H1 (cell line): ENCODE measurements at regions not wholly inside any gene's neighbourhood (a gene's known extent, or its start where the extent isn't known, plus 50 kb on each side); places are given as distances from the start of the nearest gene placed in this dataset.

Experiments used
- CTCF ChIA-PET: fragments of 300-600 bp; sonication (Branson Sonifier 250); formaldehyde crosslinking; loops from one replicate; lab custom pipeline; 2021; ENCODE audit not compliant: partially characterized antibody; lab: Charles Lee
- POLR2A ChIA-PET: fragments of 300-600 bp; sonication (Branson Sonifier 250); formaldehyde crosslinking; loops from one replicate; lab custom pipeline; 2021; ENCODE audit warnings: inconsistent platforms; ENCODE audit not compliant: partially characterized antibody; lab: Charles Lee
- DNase-seq, 2 experiments: peaks; one replicate each; pipeline versions ENCODE4 v3.0.0 to v3.0.0-alpha.2; 2010 to 2022; ENCODE audit warnings: low spot score in 2 of 2, low read depth in 1 of 2, mixed read lengths in 1 of 2
- FAIRE-seq: peaks from 2 replicates; lab custom pipeline; 2011; peaks lifted over from hg19 to GRCh38; lab: Jason Lieb, UNC
- H2AFZ ChIP-seq: 2 replicates; pipeline ENCODE4 v1.8.1; 2012; ENCODE audit warnings: low read length, inconsistent platforms
- H2AK5ac ChIP-seq: 2 replicates; pipeline ENCODE4 v1.6.1; 2013; ENCODE audit warnings: low read depth, low read length
- H2BK120ac ChIP-seq: replicated peaks from 2 replicates; pipeline ENCODE3; 2013; ENCODE audit warnings: low read depth, low read length, inconsistent platforms
- H2BK12ac ChIP-seq: 2 replicates; pipeline ENCODE4 v1.6.1; 2013; ENCODE audit warnings: low read depth, low read length
- H2BK15ac ChIP-seq: 2 replicates; pipeline ENCODE4 v1.6.1; 2013; ENCODE audit warnings: low read length
- H2BK20ac ChIP-seq: 2 replicates; pipeline ENCODE4 v1.6.1; 2013; ENCODE audit warnings: low read length
- H2BK5ac ChIP-seq: 2 replicates; pipeline ENCODE4 v1.6.1; 2013; ENCODE audit warnings: low read depth, low read length
- H3K14ac ChIP-seq: 2 replicates; pipeline ENCODE4 v1.6.1; 2013; ENCODE audit warnings: inconsistent platforms; ENCODE audit not compliant: insufficient read length
- H3K18ac ChIP-seq: 2 replicates; pipeline ENCODE4 v1.6.1; 2013; ENCODE audit warnings: low read length; ENCODE audit errors: extremely low read depth
- H3K23ac ChIP-seq: 2 replicates; pipeline ENCODE4 v1.6.1; 2013; ENCODE audit warnings: inconsistent platforms; ENCODE audit not compliant: insufficient read length
- H3K23me2 ChIP-seq: 2 replicates; pipeline ENCODE4 v1.6.1; 2013; ENCODE audit warnings: low read depth, low read length
- H3K27ac ChIP-seq: 2 replicates; pipeline ENCODE4 v1.6.1; 2011; ENCODE audit warnings: low read depth, low read length, inconsistent platforms
- H3K27me3 ChIP-seq, 4 experiments: replicated peaks in 1 of 4; 1 replicate in 1 of 4; 2 replicates in 3 of 4; pipeline versions ENCODE4 v1.6.1 to v1.8.1; 2011 to 2013; ENCODE audit warnings: low read length in 3 of 4, mild to moderate bottlenecking in 3 of 4, inconsistent platforms in 2 of 4, mixed read lengths in 2 of 4, moderate library complexity in 1 of 4; ENCODE audit not compliant: control insufficient read depth in 3 of 4, insufficient read depth in 3 of 4; ENCODE audit errors: extremely low read depth in 1 of 4
- H3K36me3 ChIP-seq, 4 experiments: 2 replicates each; pipeline versions ENCODE4 v1.6.1 to v1.8.1; 2011 to 2013; ENCODE audit warnings: mild to moderate bottlenecking in 4 of 4, low read length in 3 of 4, moderate library complexity in 2 of 4, control low read depth in 1 of 4, inconsistent platforms in 1 of 4; ENCODE audit not compliant: insufficient read depth in 4 of 4, control insufficient read depth in 2 of 4
- H3K4ac ChIP-seq: replicated peaks from 2 replicates; pipeline ENCODE3; 2013; ENCODE audit warnings: low read length, low read depth, mixed read lengths, inconsistent platforms; ENCODE audit not compliant: insufficient read length
- H3K4me1 ChIP-seq, 4 experiments: replicated peaks in 1 of 4; 1 replicate in 1 of 4; 2 replicates in 3 of 4; pipeline versions ENCODE4 v1.6.1 to v1.8.1; 2011 to 2013; ENCODE audit warnings: low read length in 3 of 4, inconsistent platforms in 2 of 4, mixed read lengths in 1 of 4; ENCODE audit not compliant: insufficient read depth in 4 of 4, control insufficient read depth in 3 of 4
- H3K4me2 ChIP-seq, 2 experiments: 2 replicates each; pipeline versions ENCODE4 v1.6.1 to v1.8.1; 2011 to 2013; ENCODE audit warnings: low read depth in 2 of 2, low read length in 2 of 2, control low read depth in 1 of 2, inconsistent platforms in 1 of 2, mild to moderate bottlenecking in 1 of 2; ENCODE audit not compliant: insufficient read depth in 1 of 2
- H3K4me3 ChIP-seq, 4 experiments: fragments of 200-600, 300-600 bp in 1 of 4; sonication (generic), shearing (Covaris generic), sonication (Bioruptor Twin) in 1 of 4; 2 replicates each; pipeline versions ENCODE4 v1.5.1 to v1.8.1; 2011 to 2016; ENCODE audit warnings: low read length in 4 of 4, low read depth in 3 of 4, control low read depth in 2 of 4, inconsistent platforms in 2 of 4, mild to moderate bottlenecking in 2 of 4, mixed read lengths in 1 of 4, moderate library complexity in 1 of 4; ENCODE audit not compliant: insufficient read depth in 2 of 4; ENCODE audit errors: extremely low read depth in 1 of 4
- H3K56ac ChIP-seq: replicated peaks from 2 replicates; pipeline ENCODE3; 2013; ENCODE audit warnings: low read depth, mild to moderate bottlenecking, mixed read lengths, low read length, inconsistent platforms; ENCODE audit not compliant: insufficient read length
- H3K79me1 ChIP-seq: 2 replicates; pipeline ENCODE4 v1.6.1; 2013; ENCODE audit warnings: low read depth, low read length, control low read depth
- H3K79me2 ChIP-seq, 2 experiments: 2 replicates each; pipeline versions ENCODE4 v1.6.1 to v1.8.1; 2012 to 2013; ENCODE audit warnings: low read length in 2 of 2, mild to moderate bottlenecking in 2 of 2, inconsistent platforms in 1 of 2; ENCODE audit not compliant: insufficient read depth in 2 of 2, control insufficient read depth in 1 of 2
- H3K9ac ChIP-seq, 4 experiments: replicated peaks in 1 of 4; 1 replicate in 1 of 4; 2 replicates in 3 of 4; pipeline versions ENCODE4 v1.6.1 to v1.8.1; 2011 to 2013; ENCODE audit warnings: low read depth in 3 of 4, low read length in 3 of 4, control low read depth in 2 of 4, mild to moderate bottlenecking in 2 of 4, moderate library complexity in 2 of 4, inconsistent platforms in 1 of 4; ENCODE audit errors: extremely low read depth in 1 of 4
- H3K9me3 ChIP-seq, 2 experiments: 2 replicates each; pipeline versions ENCODE4 v1.6.1 to v1.8.1; 2012 to 2013; ENCODE audit warnings: mild to moderate bottlenecking in 2 of 2, moderate library complexity in 2 of 2, control low read depth in 1 of 2, inconsistent platforms in 1 of 2, low read depth in 1 of 2, low read length in 1 of 2, mixed read lengths in 1 of 2; ENCODE audit not compliant: insufficient read depth in 2 of 2
- H4K20me1 ChIP-seq, 2 experiments: replicated peaks in 1 of 2; 2 replicates each; pipeline versions ENCODE3 to v1.8.1; 2011 to 2013; ENCODE audit warnings: inconsistent platforms in 2 of 2, low read length in 2 of 2, mild to moderate bottlenecking in 1 of 2; ENCODE audit not compliant: insufficient read depth in 2 of 2, control insufficient read depth in 1 of 2
- H4K5ac ChIP-seq: 2 replicates; pipeline ENCODE4 v1.6.1; 2013; ENCODE audit warnings: low read length, low read depth, mixed read lengths, inconsistent platforms; ENCODE audit not compliant: insufficient read length
- H4K8ac ChIP-seq: 2 replicates; pipeline ENCODE4 v1.8.0; 2013; ENCODE audit warnings: mild to moderate bottlenecking, moderate library complexity, low read length, inconsistent platforms; ENCODE audit not compliant: insufficient read depth; ENCODE audit errors: extremely low read depth
- H4K91ac ChIP-seq: replicated peaks from 2 replicates; pipeline ENCODE3; 2013; ENCODE audit warnings: low read length, mixed read lengths, inconsistent platforms; ENCODE audit not compliant: insufficient read length
- BCL11A ChIP-seq, 2 experiments: IDR thresholded peaks; one replicate each; pipeline ENCODE4 v1.6.1; 2011; ENCODE audit warnings: low read depth in 2 of 2, low read length in 2 of 2, mild to moderate bottlenecking in 2 of 2
- CBX5 ChIP-seq: fragments of 300-800, 300-1000 bp; sonication (generic); IDR thresholded peaks from 2 replicates; pipeline ENCODE4 v1.7.1; 2016; ENCODE audit warnings: antibody characterized with exemption, low read length, low read depth
- EGR1 ChIP-seq: IDR thresholded peaks from 2 replicates; pipeline ENCODE4 v1.6.1; 2011; ENCODE audit warnings: low read depth, low read length, borderline replicate concordance
- JUN ChIP-seq: IDR thresholded peaks from 2 replicates; pipeline ENCODE4 v1.6.1; 2011; ENCODE audit warnings: low read depth, mild to moderate bottlenecking, improper control_type of control experiment, low read length
- JUND ChIP-seq: IDR thresholded peaks from 2 replicates; pipeline ENCODE4 v1.6.1; 2011; ENCODE audit warnings: mild to moderate bottlenecking, improper control_type of control experiment, low read length
- KDM4A ChIP-seq: IDR thresholded peaks from one replicate; pipeline ENCODE4 v1.7.1; 2012; ENCODE audit warnings: low read depth, mild to moderate bottlenecking, moderate library complexity, low read length, inconsistent platforms; ENCODE audit not compliant: severe bottlenecking
- KDM5A ChIP-seq: fragments of 200-600 bp; IDR thresholded peaks from 2 replicates; pipeline ENCODE4 v1.7.1; 2012; ENCODE audit warnings: mild to moderate bottlenecking, low read length, inconsistent platforms, mixed read lengths
- POLR2AphosphoS5 ChIP-seq: IDR thresholded peaks from 2 replicates; pipeline ENCODE4 v1.6.1; 2011; ENCODE audit warnings: low read depth, low read length
- RXRA ChIP-seq: IDR thresholded peaks from 2 replicates; pipeline ENCODE4 v1.6.1; 2011; ENCODE audit warnings: low read depth, mild to moderate bottlenecking, low read length, moderate library complexity; ENCODE audit not compliant: insufficient read depth
- SP1 ChIP-seq: IDR thresholded peaks from 2 replicates; pipeline ENCODE4 v1.6.1; 2011; ENCODE audit warnings: low read depth, low read length
- WGBS, 2 experiments: shearing (Covaris generic) in 1 of 2; methylation state at CpG; one replicate each; pipeline versions ENCODE4 v1.1.6 to v1.1.7; 2013 to 2015; ENCODE audit warnings: low lambda C conversion rate in 2 of 2, mixed read lengths in 2 of 2, inconsistent platforms in 1 of 2, low coverage in 1 of 2, missing lambda C conversion rate in 1 of 2; ENCODE audit not compliant: insufficient replicate concordance in 2 of 2, insufficient coverage in 1 of 2, insufficient read length in 1 of 2; ENCODE audit errors: extremely low coverage in 1 of 2, missing lambda C conversion rate in 1 of 2; 5-methylcytosine and 5-hydroxymethylcytosine counted together

DNA sequence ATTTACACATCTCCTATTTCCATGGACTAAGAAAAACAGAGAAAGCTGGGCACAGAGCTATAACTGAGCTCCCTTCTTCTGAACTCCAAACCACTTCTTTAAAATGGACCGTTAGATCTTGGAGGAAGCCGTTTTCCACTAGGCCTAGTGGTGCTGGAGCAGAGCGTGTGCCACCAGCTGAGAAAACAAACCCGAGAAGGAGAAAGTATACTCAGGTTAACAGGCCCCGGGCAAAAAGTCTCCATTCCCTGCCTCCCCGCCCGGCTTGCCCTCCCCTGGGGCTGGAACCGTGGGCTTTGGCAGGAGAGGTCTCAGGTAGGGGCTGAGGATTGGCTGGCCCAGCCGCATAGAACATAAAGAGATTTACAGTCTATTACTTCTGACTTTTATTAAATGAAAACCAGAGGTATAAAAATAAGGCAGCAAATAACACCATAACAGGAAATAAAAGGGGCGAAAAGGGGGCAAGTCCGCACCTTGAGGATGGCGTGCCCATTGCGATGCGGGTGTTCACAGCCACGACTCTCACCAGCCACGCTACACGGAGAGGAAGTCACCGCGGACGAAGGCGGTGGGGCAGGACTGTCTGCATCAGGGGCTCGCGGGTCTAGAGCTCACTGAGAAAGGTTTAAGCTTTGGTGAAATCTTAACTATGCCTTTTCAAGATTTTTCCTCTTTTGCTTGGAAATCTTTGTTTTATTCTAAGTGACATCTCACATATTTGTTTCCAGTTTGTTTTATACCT lies 191.2 kb upstream of the GMDS start:
- no peak overlapping the region for H3K4ac ChIP-seq
- 96% methylated on average over 23 of the region's 23 CpGs; no CpG with 5 or more reads in 1 of the 2 experiments for WGBS, 2 experiments
- H3K27ac ChIP-seq, result no peak overlapping the region
- H3K4me2 ChIP-seq, result no peak overlapping the region
- no peak overlapping the region for H2BK15ac ChIP-seq
- FAIRE-seq, result no peak
- TF ChIP-seq KDM4A (no peak), EGR1 (no peak), CBX5 (no peak), KDM5A (no peak), JUND (no peak), BCL11A (IDR thresholded peaks at IDR 0.05; ENCODE audit: low read depth in 2 of 2, low read length in 2 of 2) (no peak), POLR2AphosphoS5 (no peak), JUN (no peak), RXRA (no peak), SP1 (no peak)
- H3K14ac ChIP-seq, result no peak overlapping the region
- H3K9ac ChIP-seq, result no peak overlapping the region
- no peak overlapping the region for H2BK5ac ChIP-seq
- no peak overlapping the region for H2AK5ac ChIP-seq
- H3K18ac ChIP-seq, result no peak overlapping the region
- peaks cover 0 to 2% (median 0%) of the 10 kb centered on the region in 4 experiments; a peak in 1 of 7 replicates for H3K4me1 ChIP-seq
- POLR2A ChIA-PET, result no interaction called here
- H3K23ac ChIP-seq, result no peak overlapping the region
- no peak overlapping the region for H2BK20ac ChIP-seq
- H2AFZ ChIP-seq, result no peak overlapping the region
- H4K91ac ChIP-seq, result no peak overlapping the region
- no peaks in the 10 kb centered on the region for H3K79me1 ChIP-seq
- no peaks in the 10 kb centered on the region for H3K9me3 ChIP-seq
- no peak overlapping the region for H2BK120ac ChIP-seq
- DNase-seq, result no peak
- H4K20me1 ChIP-seq, result no peaks in the 10 kb centered on the region
- H3K27me3 ChIP-seq, result no peaks in the 10 kb centered on the region
- no peak overlapping the region for H2BK12ac ChIP-seq
- H4K8ac ChIP-seq, result no peak overlapping the region
- no peaks in the 10 kb centered on the region for H3K23me2 ChIP-seq
- no peaks in the 10 kb centered on the region for H3K36me3 ChIP-seq
- H3K4me3 ChIP-seq, result no peak overlapping the region
- CTCF ChIA-PET, result interaction anchor here (1.3 to 4.9 kb wide), 2 partner anchors 13 to 227 kb away, joined by 6 to 39 read pairs; no protein-coding TSS in a partner anchor
- H3K56ac ChIP-seq, result no peak overlapping the region
- H3K79me2 ChIP-seq, result no peaks in the 10 kb centered on the region
- no peak overlapping the region for H4K5ac ChIP-seq
